ENCODE measurements at regions not wholly inside any gene's neighbourhood (a gene's known extent, or its start where the extent isn't known, plus 50 kb on each side); places are given as distances from the start of the nearest gene placed in this dataset.

- no peak for FAIRE-seq
Observed at GRCh38 chr1:173424782-173425407, 52.2 kb upstream of the PRDX6 start.

- FAIRE-seq, result no peak
Observed at GRCh38 chr1:173426057-173426456, 51.1 kb upstream of the PRDX6 start.

- no peak for FAIRE-seq
Observed at GRCh38 chr1:173427146-173428054, 49.7 kb upstream of the PRDX6 start.
